ENCODE measurements at regions not wholly inside any gene's neighbourhood (a gene's known extent, or its start where the extent isn't known, plus 50 kb on each side); places are given as distances from the start of the nearest gene placed in this dataset.

DNA sequence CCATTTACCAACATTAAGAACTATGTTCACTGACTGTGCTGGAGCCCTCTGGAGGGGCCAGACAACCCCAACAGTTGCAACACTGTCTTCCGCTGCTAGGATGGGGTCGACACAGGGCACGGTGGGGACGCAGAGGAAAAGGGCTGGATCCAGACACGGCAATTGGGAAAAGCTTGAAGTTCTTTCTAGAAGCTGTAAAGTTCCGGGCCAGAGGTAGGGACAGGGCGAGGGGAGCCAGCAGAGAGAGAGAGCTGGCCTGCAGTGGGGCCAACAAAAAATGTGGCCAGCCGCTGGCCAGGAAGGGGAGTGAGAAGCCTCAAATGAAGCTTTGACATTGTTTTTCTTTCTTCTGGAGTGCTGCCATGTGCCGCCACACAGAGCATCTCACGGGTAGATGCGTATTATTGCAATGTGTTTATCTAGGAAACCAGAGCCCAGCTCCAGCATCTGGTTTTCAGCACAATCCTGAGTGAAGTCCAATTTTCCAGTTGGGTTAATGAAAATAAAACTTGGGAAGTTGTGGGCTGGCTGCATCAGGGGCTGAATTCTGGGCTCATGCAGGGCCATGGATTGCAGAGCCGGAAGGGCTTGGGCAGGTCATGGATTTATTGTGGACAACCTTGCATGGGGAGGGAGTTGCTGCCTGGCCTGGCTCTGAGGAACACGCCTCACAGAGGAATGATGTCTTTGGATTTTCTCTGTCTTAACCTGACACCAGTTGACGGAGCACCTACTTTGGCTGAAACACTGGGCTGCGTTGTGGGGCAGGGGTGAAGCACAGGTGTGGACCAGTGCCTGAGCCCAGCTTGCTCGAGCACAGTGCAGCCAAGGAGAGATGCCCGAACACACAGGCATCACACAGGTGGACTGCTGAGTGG is 67.6 kb upstream of the AMPD3 start:
- no peak for DNase-seq (ENCODE audit: low read depth in 3 of 3)

DNA sequence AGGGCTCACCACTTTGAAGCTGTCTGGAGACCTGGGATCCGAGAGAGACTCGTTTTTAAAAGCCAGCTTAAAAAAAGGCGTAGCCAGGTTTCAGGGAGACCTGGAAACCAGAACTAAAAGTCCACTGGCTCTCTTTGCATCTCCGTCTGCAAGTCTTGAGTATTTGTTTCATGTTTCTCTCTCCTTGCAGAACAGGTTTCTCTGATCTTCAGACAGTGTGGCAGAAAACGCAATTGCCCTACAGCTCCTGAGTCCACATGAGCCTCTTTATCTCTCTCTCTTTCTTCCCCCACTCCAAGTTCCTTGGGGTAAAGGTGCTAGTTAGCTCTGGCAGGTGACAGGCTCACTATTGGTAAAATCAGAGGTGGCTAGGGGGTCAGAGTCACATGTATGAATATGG is 67.0 kb upstream of the AMPD3 start:
- DNase-seq (ENCODE audit: low read depth in 3 of 3): no peak

DNA sequence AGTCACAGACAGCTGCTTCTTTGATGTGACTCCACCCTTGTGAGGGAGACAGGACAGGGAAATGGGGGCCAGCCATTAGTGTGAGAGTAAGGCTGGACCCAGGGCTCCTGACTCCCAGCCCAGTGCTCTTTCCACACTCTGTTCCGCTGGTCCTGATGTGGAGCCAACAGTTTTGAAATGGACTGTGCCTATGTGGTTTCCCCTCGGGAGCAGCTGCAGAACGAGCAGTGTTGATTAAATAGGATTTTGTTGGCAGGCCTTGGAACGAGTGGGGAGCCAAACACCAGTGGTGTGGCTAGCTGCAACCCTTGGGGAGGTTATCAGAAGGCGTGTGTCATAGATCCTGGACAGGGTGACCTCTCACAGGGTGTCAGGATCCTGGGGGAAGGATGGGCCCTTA is 66.5 kb upstream of the AMPD3 start:
- DNase-seq (ENCODE audit: low read depth in 3 of 3): no peak

DNA sequence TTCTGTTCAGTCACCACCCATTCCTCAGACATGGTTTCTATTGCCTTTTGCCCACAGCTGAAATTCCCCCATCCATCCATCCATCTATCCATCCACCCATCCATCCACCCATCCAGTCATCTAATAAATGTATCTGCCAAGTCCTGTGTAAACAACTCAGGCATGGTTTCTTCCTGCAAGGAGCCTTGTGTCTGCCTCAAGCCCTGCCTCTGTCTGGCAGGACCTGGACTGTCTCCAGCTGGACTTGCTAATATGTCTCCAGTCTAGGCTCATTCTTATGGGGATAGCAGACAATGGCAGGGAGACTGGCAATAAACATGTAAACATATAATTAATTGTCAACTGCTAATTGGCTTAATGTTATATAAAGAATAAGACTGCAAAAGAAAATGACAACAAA is 64.7 kb upstream of the AMPD3 start:
- no peak for DNase-seq (ENCODE audit: low read depth in 3 of 3)

DNA sequence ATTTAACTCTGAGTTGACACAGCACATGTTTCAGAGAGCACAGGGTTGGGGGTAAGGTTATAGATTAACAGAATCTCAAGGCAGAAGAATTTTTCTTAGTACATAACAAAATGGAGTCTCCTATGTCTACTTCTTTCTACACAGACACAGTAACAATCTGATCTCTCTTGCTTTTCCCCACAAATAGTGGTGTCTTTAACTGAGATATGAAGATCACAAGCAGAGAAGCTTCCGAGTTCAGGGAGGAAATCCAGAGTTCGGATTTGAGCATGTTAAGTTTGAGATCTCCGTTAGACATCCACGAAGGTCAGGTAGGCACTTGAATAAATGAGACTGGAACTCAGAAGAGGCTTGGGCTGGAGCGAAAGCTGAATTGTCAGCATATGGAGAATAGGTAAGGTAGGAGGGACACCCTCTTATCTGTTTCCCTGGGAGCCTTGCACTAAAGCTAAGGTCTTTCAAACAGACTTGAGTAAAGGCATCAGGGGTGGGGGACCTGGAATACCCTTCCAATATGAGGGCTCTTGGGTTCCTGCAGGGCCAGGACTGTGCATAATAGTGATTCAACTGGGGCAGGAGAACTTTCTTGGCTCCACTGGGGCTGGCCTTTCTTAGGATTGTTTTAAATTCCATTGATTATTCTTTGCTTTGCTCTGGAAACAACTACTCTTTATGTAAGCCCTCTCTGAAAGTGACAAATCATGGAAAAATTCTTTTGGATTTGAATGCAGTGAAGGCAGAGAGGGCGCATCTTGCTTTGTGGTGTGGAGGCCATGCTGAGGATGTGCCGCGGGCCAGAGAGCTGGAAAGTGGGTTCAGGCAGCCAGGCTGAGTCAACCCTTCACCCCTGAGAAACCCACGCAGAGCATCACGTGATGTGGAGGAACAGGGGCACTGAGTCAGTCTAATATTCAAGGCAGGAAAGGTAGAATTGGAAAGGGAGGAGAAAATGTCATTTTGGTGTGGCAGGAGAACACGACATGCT is 62.7 kb upstream of the AMPD3 start:
- no peak for DNase-seq (ENCODE audit: low read depth in 3 of 3)

DNA sequence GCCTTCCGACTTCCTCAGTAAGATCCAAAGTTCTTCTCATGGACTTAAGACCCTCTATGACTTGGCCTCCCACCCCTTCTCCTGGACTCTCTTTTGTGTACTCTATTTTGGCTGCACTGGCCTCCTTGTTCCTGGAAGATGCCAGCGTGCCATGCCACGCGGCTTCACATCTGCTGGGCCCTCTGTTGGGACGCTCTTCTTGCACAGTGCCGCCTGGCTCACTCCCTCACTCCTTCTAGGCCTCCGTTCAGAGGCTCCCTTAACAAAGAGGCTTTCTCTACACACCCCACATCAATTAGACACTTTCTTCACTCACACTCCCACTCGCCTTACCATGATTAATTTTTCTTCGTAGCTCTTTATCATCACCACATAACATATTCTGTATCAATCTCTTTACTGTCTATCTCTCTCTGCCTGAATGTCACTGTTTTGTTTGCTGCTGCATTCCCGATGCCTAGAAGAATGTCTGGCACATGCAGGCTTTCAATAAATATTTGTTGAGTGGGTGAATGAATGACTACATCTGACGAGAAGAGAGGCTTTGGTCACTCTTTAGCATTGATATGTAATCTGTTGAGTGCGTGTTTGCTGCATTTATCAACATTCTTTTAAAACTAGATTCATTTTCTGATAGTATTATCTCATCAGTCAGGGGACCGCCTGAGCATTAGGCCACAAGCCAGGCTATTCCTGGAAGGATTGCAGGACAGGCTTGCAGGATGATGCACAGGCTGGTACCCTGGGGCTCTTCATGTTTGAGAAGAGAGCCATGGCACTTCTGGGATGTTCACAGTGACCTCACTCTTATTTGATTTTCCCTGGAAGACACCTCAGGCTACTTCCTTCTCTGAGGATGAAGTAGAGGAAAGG is 60.6 kb upstream of the AMPD3 start:
- DNase-seq (ENCODE audit: low read depth in 3 of 3): no peak

DNA sequence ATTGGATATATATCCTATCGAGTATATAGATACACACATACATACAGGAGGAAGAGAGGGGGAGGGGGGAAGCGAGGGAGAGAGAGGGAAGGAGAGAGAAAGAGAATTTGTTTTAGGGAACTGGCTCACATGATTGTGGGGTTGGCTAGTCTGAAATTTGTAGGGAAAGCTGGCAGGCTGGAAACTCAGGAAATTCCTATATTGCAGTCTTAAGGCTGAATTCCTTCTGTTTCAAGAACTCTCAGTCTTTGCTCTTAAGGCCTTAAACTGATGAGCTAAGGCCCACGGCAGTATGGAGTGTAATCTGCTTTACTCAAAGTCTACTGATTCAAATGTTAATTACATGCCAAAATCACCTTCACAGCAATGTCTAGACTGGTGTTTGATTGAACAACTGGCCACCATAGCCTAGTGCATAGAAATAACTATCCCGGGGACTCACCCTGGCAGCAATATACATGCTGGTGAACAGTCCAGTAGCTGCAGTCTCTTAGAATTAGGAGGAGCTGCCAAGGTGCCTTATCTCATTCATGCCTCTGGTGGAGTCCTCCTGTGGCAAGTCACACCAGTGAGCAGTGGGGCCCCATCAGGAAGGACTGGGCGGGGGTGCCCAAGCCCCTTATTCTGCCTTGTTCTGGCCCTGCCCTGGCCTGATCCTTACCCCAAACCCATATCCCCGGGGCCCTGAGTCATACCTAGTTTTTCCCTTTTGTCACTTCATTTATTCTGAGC is 59.7 kb upstream of the AMPD3 start:
- DNase-seq (ENCODE audit: low read depth in 3 of 3): no peak

DNA sequence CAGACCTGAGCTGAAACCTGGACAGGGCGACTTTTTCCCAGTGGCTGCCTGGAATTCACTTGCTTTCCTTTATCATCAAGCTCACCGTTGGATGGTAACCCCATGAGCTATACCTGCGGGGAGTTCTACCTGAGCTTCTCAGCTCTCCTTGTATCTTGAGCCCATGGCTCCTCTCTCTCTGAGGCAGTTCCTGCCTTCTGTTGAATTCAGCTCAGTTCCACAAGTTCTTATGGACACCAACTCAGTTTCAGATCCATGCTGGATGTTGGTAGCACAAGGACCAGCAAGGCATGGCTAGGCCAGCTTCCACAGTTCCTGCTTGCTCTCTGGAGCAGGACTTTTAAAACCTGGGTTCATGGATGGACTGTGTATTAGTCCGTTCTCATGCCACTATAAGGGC is 58.3 kb upstream of the AMPD3 start:
- DNase-seq (ENCODE audit: low read depth in 3 of 3): no peak

DNA sequence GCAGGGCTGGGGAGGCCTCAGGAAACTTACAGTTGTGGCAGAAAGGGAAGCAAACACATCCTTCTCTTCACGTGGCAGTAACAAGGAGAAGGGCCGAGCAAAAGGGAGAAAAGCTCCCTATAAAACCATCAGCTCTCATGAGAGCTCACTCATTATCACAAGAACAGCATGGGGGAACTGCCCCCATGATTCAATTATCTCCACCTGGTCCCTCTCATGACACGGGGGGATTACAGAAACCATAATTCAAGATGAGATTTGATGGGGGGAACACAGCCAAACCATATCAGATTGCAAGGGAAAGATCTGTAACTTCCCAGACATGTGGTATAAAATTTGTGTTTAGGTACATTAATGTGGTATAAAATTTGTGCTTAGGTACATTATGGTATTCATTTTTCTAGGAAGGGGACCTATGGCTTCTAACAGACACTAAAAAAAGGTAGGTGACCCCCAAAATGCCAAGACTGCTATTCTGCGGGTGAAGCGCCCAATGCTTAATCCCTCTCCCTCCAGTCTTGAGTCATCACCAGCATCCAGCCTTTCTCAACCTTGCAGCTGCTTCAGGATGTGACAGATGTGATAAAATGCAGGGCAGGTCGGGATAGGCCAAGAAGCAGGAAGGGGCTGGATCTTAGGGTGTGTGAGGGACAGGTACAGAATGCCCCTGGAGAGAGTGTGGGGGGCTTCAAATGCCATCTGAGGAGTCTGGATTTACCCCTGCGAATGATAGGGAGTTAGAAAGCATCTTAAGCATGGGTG is 57.7 kb upstream of the AMPD3 start:
- no peak for DNase-seq (ENCODE audit: low read depth in 3 of 3)

DNA sequence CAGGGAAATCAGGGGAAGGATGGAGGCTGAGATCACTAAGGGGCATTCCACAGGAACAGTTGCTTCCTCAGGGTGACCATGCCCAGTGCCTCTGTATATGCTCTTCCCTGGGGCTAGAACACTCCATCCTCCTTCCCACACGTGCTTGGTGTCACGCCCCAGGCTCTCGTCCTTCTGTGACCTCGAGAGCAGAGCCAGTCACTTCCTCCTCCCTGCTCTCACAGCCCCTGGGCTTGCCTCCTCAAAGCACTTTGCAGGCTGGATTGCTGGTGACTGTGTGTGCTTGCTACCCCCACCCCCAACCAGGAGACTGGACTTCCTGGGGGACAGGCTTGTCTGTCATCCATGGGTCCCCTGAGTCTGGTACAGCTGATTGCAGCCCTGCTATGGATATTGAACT is 56.5 kb upstream of the AMPD3 start:
- DNase-seq (ENCODE audit: low read depth in 3 of 3): no peak

DNA sequence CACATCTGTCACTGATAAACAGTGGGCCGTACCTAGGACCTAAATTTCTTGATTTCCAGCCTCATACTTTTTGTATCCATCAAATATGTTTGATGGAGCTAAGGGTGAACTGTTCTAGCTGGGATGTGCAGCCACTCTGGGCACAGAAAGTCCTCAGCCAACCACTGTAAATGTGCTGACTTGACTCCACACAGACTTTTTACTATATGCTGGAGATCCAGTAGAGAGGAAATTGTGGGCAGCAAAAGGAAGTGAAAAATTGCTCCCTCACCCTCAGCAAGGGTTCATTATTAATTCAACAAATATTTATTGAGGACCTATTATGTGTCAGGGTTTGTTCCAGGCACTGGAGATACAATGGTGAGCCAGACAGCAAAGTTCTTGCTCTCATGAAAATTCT is 54.2 kb upstream of the AMPD3 start:
- DNase-seq (ENCODE audit: low read depth in 3 of 3): no peak

DNA sequence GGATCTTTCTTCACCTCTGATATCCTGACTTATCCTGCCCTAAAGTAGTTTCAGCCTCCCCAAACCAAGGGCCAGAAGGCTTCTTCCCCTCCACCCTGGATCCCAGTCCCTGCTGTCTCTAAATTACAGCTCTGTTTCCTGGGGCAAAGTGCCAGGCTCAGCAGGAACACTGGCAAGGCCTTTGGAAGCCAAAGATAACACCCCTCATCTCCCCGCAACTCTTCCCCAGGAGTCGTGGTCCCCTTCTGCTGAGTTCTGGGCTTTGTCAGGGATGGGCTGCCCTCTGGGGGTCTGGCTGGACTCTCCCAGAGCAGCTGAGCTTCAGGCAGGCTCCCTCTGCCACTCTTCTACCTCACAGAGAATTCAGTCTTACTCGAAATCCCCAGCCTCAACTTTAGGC is 53.8 kb upstream of the AMPD3 start:
- DNase-seq (ENCODE audit: low read depth in 3 of 3): no peak

DNA sequence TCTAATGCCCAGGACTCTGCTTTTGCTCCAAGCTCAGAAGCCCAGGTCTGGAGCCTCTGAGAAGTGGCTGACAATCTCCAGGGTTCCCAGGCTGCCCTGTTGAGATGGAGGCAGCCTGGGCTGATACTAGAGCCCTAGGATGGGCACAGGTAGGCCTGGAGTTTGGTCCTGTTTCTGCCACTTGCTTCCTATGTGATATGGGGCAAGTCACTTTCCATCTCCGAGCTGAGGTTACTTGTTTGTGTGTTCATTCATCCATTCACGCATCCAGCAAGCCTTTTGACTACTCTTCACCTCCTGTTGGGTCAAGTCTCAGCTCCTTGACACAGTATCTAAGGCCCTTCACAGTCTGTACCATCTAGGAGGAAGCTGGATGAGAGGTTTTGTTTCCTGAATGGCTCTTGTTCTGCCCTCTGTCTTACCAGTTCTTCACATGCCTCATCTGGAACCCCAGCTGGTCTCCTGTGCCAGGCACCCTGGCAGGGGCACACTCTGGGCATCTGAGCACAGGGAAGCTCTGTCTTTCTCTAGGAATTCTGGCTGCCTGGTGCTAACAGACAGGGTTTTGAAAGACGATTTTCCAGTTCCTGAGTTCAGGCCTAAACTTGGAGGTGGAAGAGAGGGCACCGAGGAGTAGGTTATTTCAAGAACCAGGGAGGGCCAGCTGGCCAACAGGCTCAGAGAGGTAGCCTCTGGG is 53.2 kb upstream of the AMPD3 start:
- no peak for DNase-seq (ENCODE audit: low read depth in 3 of 3)

All from stimulated activated CD4-positive, alpha-beta T cell treated with anti-CD3 and anti-CD28 coated beads, TNF-alpha, amount 100 ng/mL, for 4 hours (primary cell).